Thyroid gland (tissue), 4 donors: ENCODE measurements at regions not wholly inside any gene's neighbourhood (a gene's known extent, or its start where the extent isn't known, plus 50 kb on each side); places are given as distances from the start of the nearest gene placed in this dataset.

Source experiments
- DNase-seq, 2 donors: peaks; one replicate each; pipeline ENCODE4 v3.0.0-alpha.2; 2019
- H3K27ac ChIP-seq, 3 donors: fragments of 200-600 bp; sonication (generic); 1 replicate in 2 of 3; 2 replicates in 1 of 3; pipeline ENCODE4 v1.5.1; 2016 to 2019; ENCODE audit warnings: mild to moderate bottlenecking in 1 of 3, moderate library complexity in 1 of 3
- H3K27me3 ChIP-seq: fragments of 200-600 bp; sonication (generic); one replicate; pipeline ENCODE4 v1.5.1; 2019
- H3K36me3 ChIP-seq, 2 donors: fragments of 200-600 bp; sonication (generic); one replicate each; pipeline ENCODE4 v1.5.1; 2016 to 2019
- H3K4me1 ChIP-seq, 2 donors: fragments of 200-600 bp; sonication (generic); one replicate each; pipeline ENCODE4 v1.5.1; 2017 to 2019
- H3K4me3 ChIP-seq, 3 donors: fragments of 200-600 bp; sonication (generic); replicated peaks in 1 of 3; 1 replicate in 2 of 3; 2 replicates in 1 of 3; pipeline ENCODE4 v1.5.1; 2016; ENCODE audit warnings: mild to moderate bottlenecking in 1 of 3
- H3K9me3 ChIP-seq: fragments of 200-600 bp; sonication (generic); one replicate; pipeline ENCODE4 v1.5.1; 2017
- CTCF ChIP-seq, 6 experiments: fragments of 200-600 bp in 3 of 6; fragments of 450-650 bp in 3 of 6; sonication (generic) in 3 of 6; IDR thresholded peaks; one replicate each; pipeline ENCODE4 v1.5.1; 2016 to 2019; ENCODE audit warnings: antibody characterized with exemption in 6 of 6, mild to moderate bottlenecking in 2 of 6, inconsistent platforms in 1 of 6, moderate library complexity in 1 of 6
- POLR2A ChIP-seq, 2 donors: fragments of 450-650 bp; IDR thresholded peaks; one replicate each; pipeline ENCODE4 v1.6.1; 2017; ENCODE audit warnings: antibody characterized with exemption in 2 of 2, mild to moderate bottlenecking in 2 of 2, moderate library complexity in 1 of 2
- WGBS, 2 donors: methylation state at CpG; one replicate each; pipeline ENCODE4 v1.1.5; 2017; 5-methylcytosine and 5-hydroxymethylcytosine counted together
- intact Hi-C: fragments of 100-400 bp; cut with DNase I; formaldehyde crosslinking; loops from one replicate; pipeline ENCODE4 v1.15.1; 2023

DNA sequence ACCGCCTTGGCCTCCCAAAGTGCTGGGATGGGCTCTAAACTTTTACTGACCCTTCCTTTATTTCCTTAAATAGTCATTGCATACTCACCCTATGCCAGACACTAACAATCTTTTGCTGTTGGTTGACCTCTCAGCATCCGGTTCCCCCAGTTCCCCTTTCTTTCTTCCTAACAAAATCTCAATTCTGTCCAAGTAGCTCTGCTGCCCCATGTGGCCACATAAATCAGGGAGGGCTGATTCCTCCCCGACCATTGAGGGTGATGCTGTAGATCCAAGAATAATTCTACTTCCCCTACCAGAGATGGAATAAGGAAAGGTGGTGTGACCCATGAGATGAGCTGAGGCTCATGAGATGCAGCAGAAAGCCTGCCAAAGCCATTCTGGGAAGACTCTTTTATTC lies 315.3 kb upstream of the MSX2 start:
- 84 to 88% methylated on average over 3 of the region's 3 CpGs for WGBS, 2 donors
- no peak overlapping the region for H3K4me3 ChIP-seq
- no peaks in the 10 kb centered on the region for H3K27me3 ChIP-seq
- intact Hi-C loops, result no loop called here
- H3K9me3 ChIP-seq, result no peaks in the 10 kb centered on the region
- no peaks in the 10 kb centered on the region for H3K36me3 ChIP-seq
- TF ChIP-seq POLR2A (IDR thresholded peaks at IDR 0.05) (no peak), CTCF (IDR thresholded peaks at IDR 0.05) (no peak)
- no peaks in the 10 kb centered on the region for H3K4me1 ChIP-seq
- no peak for DNase-seq
- no peak overlapping the region for H3K27ac ChIP-seq

DNA sequence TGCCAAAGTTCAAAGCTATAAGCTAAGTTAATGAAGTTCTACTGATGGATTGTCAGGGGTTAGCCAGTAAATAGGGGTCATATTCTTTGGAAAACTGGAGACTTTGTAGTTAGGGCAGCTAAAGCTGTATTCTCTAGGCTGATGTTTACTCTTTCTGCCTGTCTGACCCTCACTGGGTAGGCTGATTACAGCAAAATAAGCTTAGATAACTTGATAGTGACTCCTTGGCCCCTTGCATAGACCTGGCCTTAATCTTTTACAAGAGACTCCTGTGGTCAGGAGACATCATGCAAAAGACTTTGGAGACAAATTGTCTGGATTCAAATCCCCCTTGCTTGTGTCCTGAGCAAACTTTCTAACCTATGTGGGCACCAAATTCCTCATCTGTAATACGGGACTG lies 314.4 kb upstream of the MSX2 start:
- 79 to 88% methylated on average over 1 of the region's 1 CpG for WGBS, 2 donors
- no peak overlapping the region for H3K27ac ChIP-seq
- no peaks in the 10 kb centered on the region for H3K4me1 ChIP-seq
- H3K27me3 ChIP-seq, result no peaks in the 10 kb centered on the region
- DNase-seq, result no peak
- no peaks in the 10 kb centered on the region for H3K36me3 ChIP-seq
- intact Hi-C loops, result no loop called here
- no peak overlapping the region for H3K4me3 ChIP-seq
- no peaks in the 10 kb centered on the region for H3K9me3 ChIP-seq
- no peak for TF ChIP-seq POLR2A (IDR thresholded peaks at IDR 0.05)

DNA sequence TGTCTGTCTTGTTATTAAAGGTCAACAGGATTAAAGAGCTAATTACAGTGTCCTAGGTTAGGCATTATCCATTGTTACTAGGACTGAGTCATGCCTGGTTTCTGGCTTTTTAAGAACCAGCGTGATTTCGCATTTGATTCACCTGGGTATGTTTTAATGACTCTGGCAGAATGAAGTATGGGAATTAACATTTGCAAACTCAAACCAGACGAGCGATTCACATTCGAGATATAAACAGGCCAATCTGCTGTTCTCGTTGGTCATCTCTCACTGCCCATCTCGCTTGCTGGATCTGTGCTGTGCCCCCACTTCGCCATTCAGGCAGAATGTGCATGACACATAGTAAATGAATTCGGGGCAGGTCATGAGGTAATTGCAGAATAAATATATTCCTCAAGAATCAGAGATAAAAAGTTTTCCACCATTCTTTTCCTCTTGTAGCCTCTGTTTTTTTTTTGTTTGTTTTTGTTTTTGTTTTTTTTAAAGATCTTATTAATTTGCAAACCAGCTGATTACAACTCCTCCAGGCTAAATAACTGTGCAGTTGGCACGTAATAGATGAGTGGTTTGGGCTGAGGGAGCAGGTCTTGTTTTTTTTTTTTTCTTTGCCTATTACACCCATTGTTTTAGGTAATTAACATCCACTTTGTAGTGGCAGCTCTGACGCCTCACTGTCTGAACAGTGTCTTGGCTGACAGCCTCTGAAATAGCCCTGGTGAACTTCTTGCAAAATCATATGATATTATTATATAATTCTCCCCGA lies 313.5 kb upstream of the MSX2 start:
- Histone ChIP-seq H3K36me3 (no peaks in the 10 kb centered on the region), H3K4me1 (no peaks in the 10 kb centered on the region), H3K9me3 (no peaks in the 10 kb centered on the region), H3K27me3 (no peaks in the 10 kb centered on the region), H3K4me3 (no peak overlapping the region), H3K27ac (no peak overlapping the region)
- DNase-seq, result no peak
- 76 to 77% methylated on average over 12 of the region's 12 CpGs for WGBS, 2 donors
- intact Hi-C loops, result no loop called here
- TF ChIP-seq POLR2A (IDR thresholded peaks at IDR 0.05) (no peak), CTCF (IDR thresholded peaks at IDR 0.05) (no peak)

- intact Hi-C loops, result no loop called here
- TF ChIP-seq POLR2A (IDR thresholded peaks at IDR 0.05) (no peak), CTCF (IDR thresholded peaks at IDR 0.05) (no peak)
- WGBS, 2 donors, result 54 to 56% methylated on average over 4 of the region's 4 CpGs
- Histone ChIP-seq H3K4me1 (no peaks in the 10 kb centered on the region), H3K36me3 (no peaks in the 10 kb centered on the region), H3K27ac (no peak overlapping the region), H3K9me3 (no peaks in the 10 kb centered on the region), H3K27me3 (no peaks in the 10 kb centered on the region), H3K4me3 (no peak overlapping the region)
- no peak for DNase-seq
Measured at GRCh38 chr5:174411479-174411819, 312.9 kb upstream of the MSX2 start.

GRCh38 chr5:174412374-174412773 lies 312.0 kb upstream of the MSX2 start:
- intact Hi-C loops, result no loop called here
- 52 to 79% methylated on average over 1 of the region's 1 CpG for WGBS, 2 donors
- DNase-seq, result no peak
- H3K4me1 ChIP-seq, result no peaks in the 10 kb centered on the region
- no peak overlapping the region for H3K27ac ChIP-seq
- no peaks in the 10 kb centered on the region for H3K9me3 ChIP-seq
- TF ChIP-seq CTCF (IDR thresholded peaks at IDR 0.05) (no peak), POLR2A (IDR thresholded peaks at IDR 0.05) (no peak)
- H3K36me3 ChIP-seq, result no peaks in the 10 kb centered on the region
- H3K27me3 ChIP-seq, result no peaks in the 10 kb centered on the region
- H3K4me3 ChIP-seq, result no peak overlapping the region
